Vagina (tissue), 2 donors: ENCODE measurements at regions not wholly inside any gene's neighbourhood (a gene's known extent, or its start where the extent isn't known, plus 50 kb on each side); places are given as distances from the start of the nearest gene placed in this dataset.

Source experiments
- POLR2A ChIP-seq, 2 donors: fragments of 450-650 bp; IDR thresholded peaks; one replicate each; pipeline ENCODE4 v1.6.1; 2017; ENCODE audit warnings: antibody characterized with exemption in 2 of 2, mild to moderate bottlenecking in 2 of 2, moderate library complexity in 2 of 2
- POLR2AphosphoS5 ChIP-seq, 2 donors: sonication (generic); formaldehyde crosslinking; IDR thresholded peaks; one replicate each; pipeline ENCODE4 v1.9.0; 2017; ENCODE audit warnings: antibody characterized with exemption in 2 of 2, mild to moderate bottlenecking in 2 of 2, low read depth in 1 of 2; ENCODE audit not compliant: insufficient read depth in 1 of 2
- TF ChIP-seq, protein P1 (sequence below), 3 experiments: fragments of 450-650 bp in 2 of 3; fragments of 200-600 bp in 1 of 3; sonication (generic) in 1 of 3; IDR thresholded peaks; one replicate each; pipeline ENCODE4 v1.5.1; 2017 to 2019; ENCODE audit warnings: antibody characterized with exemption in 3 of 3, mild to moderate bottlenecking in 2 of 3, moderate library complexity in 2 of 3

GRCh38 chr12:111084158-111084557 is 163.8 kb upstream of the MYL2 start:
- TF ChIP-seq, protein P1, sequence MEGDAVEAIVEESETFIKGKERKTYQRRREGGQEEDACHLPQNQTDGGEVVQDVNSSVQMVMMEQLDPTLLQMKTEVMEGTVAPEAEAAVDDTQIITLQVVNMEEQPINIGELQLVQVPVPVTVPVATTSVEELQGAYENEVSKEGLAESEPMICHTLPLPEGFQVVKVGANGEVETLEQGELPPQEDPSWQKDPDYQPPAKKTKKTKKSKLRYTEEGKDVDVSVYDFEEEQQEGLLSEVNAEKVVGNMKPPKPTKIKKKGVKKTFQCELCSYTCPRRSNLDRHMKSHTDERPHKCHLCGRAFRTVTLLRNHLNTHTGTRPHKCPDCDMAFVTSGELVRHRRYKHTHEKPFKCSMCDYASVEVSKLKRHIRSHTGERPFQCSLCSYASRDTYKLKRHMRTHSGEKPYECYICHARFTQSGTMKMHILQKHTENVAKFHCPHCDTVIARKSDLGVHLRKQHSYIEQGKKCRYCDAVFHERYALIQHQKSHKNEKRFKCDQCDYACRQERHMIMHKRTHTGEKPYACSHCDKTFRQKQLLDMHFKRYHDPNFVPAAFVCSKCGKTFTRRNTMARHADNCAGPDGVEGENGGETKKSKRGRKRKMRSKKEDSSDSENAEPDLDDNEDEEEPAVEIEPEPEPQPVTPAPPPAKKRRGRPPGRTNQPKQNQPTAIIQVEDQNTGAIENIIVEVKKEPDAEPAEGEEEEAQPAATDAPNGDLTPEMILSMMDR (IDR thresholded peaks at IDR 0.05), result no peak
- TF ChIP-seq POLR2A (IDR thresholded peaks at IDR 0.05), result no peak
- no peak for TF ChIP-seq POLR2AphosphoS5 (IDR thresholded peaks at IDR 0.05; ENCODE audit: insufficient read depth in 1 of 2, low read depth in 1 of 2)
